NB4 (cell line): ENCODE measurements at regions not wholly inside any gene's neighbourhood (a gene's known extent, or its start where the extent isn't known, plus 50 kb on each side); places are given as distances from the start of the nearest gene placed in this dataset.

Experiments
- CTCF ChIP-seq: IDR thresholded peaks from one replicate; pipeline ENCODE4 v1.5.1; 2012; ENCODE audit warnings: low read depth, low read length
- MAX ChIP-seq: IDR thresholded peaks from 2 replicates; pipeline ENCODE4 v1.6.1; 2011; ENCODE audit warnings: low read depth, low read length
- MYC ChIP-seq: IDR thresholded peaks from 2 replicates; pipeline ENCODE4 v1.6.1; 2011; ENCODE audit warnings: low read depth, low read length

GRCh38 chr3:82364827-82365226 lies 603.4 kb upstream of the GBE1 start:
- TF ChIP-seq MAX, result no peak
- no peak for TF ChIP-seq CTCF
- TF ChIP-seq MYC, result no peak
